ENCODE measurements at regions not wholly inside any gene's neighbourhood (a gene's known extent, or its start where the extent isn't known, plus 50 kb on each side); places are given as distances from the start of the nearest gene placed in this dataset.

DNA sequence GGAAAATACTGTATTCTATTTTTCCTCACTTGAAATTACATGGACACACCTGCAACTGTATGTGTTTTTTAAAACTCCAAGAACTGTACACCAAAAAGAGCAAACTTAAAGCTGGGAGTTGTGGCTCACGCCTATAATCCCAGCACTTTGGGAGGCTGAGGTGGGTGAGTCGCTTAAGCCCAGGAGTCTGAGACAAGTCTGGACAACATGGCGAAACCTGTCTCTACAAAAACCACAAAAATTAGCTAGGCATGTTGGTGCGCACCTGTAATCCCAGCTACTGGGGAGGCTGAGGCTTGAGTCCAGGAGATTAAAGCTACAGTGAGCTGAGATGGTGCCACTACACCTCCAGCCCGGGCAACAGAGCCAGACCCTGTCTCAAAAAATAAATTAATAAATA, 95.9 kb downstream of the SINHCAF start:
- H3K9me3 ChIP-seq = no peaks in the 10 kb centered on the region
- intact Hi-C loops (cut with DNase I) = no loop called here
- no peak for DNase-seq
- H3K27ac ChIP-seq = no peak overlapping the region
- peaks cover 0 to 1% of the 10 kb centered on the region in 2 donors for H3K27me3 ChIP-seq
- TF ChIP-seq CTCF (IDR thresholded peaks at IDR 0.05) = no peak
- H3K4me3 ChIP-seq = no peak overlapping the region
- no peaks in the 10 kb centered on the region for H3K4me1 ChIP-seq
- no peaks in the 10 kb centered on the region for H3K36me3 ChIP-seq
- ATAC-seq = no peak
